Endothelial cell of umbilical vein (primary cell): ENCODE measurements at regions not wholly inside any gene's neighbourhood (a gene's known extent, or its start where the extent isn't known, plus 50 kb on each side); places are given as distances from the start of the nearest gene placed in this dataset.

Experiments
- BruUV-seq: library from RNA; stranded (reverse); fragments of 400-500 nt; replicated peaks from 2 replicates; lab custom pipeline; 2021; lab: Mats Ljungman, UMichigan
- CTCF ChIA-PET: fragments of 300-600, 350-600 bp; sonication (Branson Sonifier 250); formaldehyde crosslinking; loops from one replicate; lab custom pipeline; 2021; ENCODE audit warnings: antibody characterized with exemption, inconsistent platforms; lab: Charles Lee
- POLR2A ChIA-PET: fragments of 300-600, 350-600 bp; sonication (Branson Sonifier 250); formaldehyde crosslinking; loops from one replicate; lab custom pipeline; 2021; ENCODE audit warnings: antibody characterized with exemption, inconsistent platforms; lab: Charles Lee
- DNase-seq: peaks from one replicate; pipeline ENCODE4 v3.0.0-alpha.2; 2011; ENCODE audit warnings: low read depth, low spot score
- FAIRE-seq: peaks from 2 replicates; lab custom pipeline; 2011; peaks lifted over from hg19 to GRCh38; lab: Jason Lieb, UNC
- H2AFZ ChIP-seq: 2 replicates; pipeline ENCODE4 v1.6.0; 2012; ENCODE audit warnings: low read depth, low read length, control low read depth, inconsistent platforms
- H3K27ac ChIP-seq: 2 replicates; pipeline ENCODE4 v1.5.1; 2011; ENCODE audit warnings: low read depth, mild to moderate bottlenecking, control low read depth, low read length, moderate library complexity; ENCODE audit not compliant: insufficient read depth
- H3K27me3 ChIP-seq, 2 experiments: 2 replicates each; pipeline versions ENCODE4 v1.6.0 to v1.6.1; 2011; ENCODE audit warnings: low read length in 2 of 2, mixed read lengths in 1 of 2; ENCODE audit not compliant: control insufficient read depth in 2 of 2, insufficient read depth in 2 of 2
- H3K36me3 ChIP-seq, 2 experiments: 2 replicates in 1 of 2; 3 replicates in 1 of 2; pipeline ENCODE4 v1.5.1; 2011; ENCODE audit warnings: low read length in 2 of 2, mild to moderate bottlenecking in 1 of 2, moderate library complexity in 1 of 2; ENCODE audit not compliant: control insufficient read depth in 2 of 2, insufficient read depth in 2 of 2; ENCODE audit errors: extremely low read depth in 1 of 2
- H3K4me1 ChIP-seq: 3 replicates; pipeline ENCODE4 v1.5.1; 2011; ENCODE audit warnings: mild to moderate bottlenecking, low read length; ENCODE audit not compliant: control insufficient read depth, insufficient read depth; ENCODE audit errors: extremely low read depth
- H3K4me2 ChIP-seq: 2 replicates; pipeline ENCODE4 v1.6.1; 2011; ENCODE audit warnings: low read length, control low read depth, mixed read lengths; ENCODE audit not compliant: insufficient read depth
- H3K4me3 ChIP-seq, 3 experiments: fragments of 200-600 bp in 1 of 3; sonication (generic), shearing (Covaris generic) in 1 of 3; replicated peaks in 1 of 3; 2 replicates each; pipeline ENCODE4 v1.5.1; 2011 to 2016; ENCODE audit warnings: control low read depth in 3 of 3, low read length in 3 of 3, mild to moderate bottlenecking in 2 of 3, inconsistent platforms in 1 of 3, low read depth in 1 of 3, moderate library complexity in 1 of 3; ENCODE audit not compliant: insufficient read depth in 1 of 3
- H3K79me2 ChIP-seq: 2 replicates; pipeline ENCODE4 v1.6.0; 2012; ENCODE audit warnings: low read length, inconsistent platforms; ENCODE audit not compliant: control insufficient read depth, insufficient read depth
- H3K9ac ChIP-seq: replicated peaks from 2 replicates; pipeline ENCODE3; 2011; ENCODE audit warnings: low read length, control low read depth; ENCODE audit not compliant: insufficient read depth; ENCODE audit errors: extremely low read depth
- H3K9me1 ChIP-seq: replicated peaks from 3 replicates; pipeline ENCODE4 v1.6.0; 2011; ENCODE audit warnings: mild to moderate bottlenecking, low read length; ENCODE audit not compliant: control insufficient read depth, insufficient read depth; ENCODE audit errors: extremely low read depth
- H3K9me3 ChIP-seq: replicated peaks from 2 replicates; pipeline ENCODE4 v1.5.1; 2012; ENCODE audit warnings: low read length, inconsistent platforms; ENCODE audit not compliant: control insufficient read depth, insufficient read depth
- H4K20me1 ChIP-seq: replicated peaks from 2 replicates; pipeline ENCODE3; 2011; ENCODE audit warnings: mild to moderate bottlenecking, low read length; ENCODE audit not compliant: control insufficient read depth, insufficient read depth; ENCODE audit errors: extremely low read depth
- EZH2 ChIP-seq: IDR thresholded peaks from 2 replicates; pipeline ENCODE4 v1.6.1; 2012; ENCODE audit warnings: borderline replicate concordance, low read depth, mild to moderate bottlenecking, moderate library complexity, low read length, inconsistent platforms; ENCODE audit not compliant: severe bottlenecking
- FOS ChIP-seq: IDR thresholded peaks from 2 replicates; pipeline ENCODE4 v1.6.1; 2011; ENCODE audit warnings: mild to moderate bottlenecking, low read length, moderate library complexity, borderline replicate concordance; ENCODE audit not compliant: insufficient read depth
- GATA2 ChIP-seq: IDR thresholded peaks from 2 replicates; pipeline ENCODE4 v1.7.0; 2011; ENCODE audit warnings: low read depth, mild to moderate bottlenecking, moderate library complexity, mixed read lengths, low read length; ENCODE audit not compliant: insufficient read length, insufficient read depth
- JUN ChIP-seq: IDR thresholded peaks from 2 replicates; pipeline ENCODE4 v1.6.1; 2011; ENCODE audit warnings: borderline replicate concordance, low read depth; ENCODE audit not compliant: insufficient read length, insufficient read depth
- MYC ChIP-seq: IDR thresholded peaks from one replicate; pipeline ENCODE4 v1.6.1; 2011; ENCODE audit warnings: mild to moderate bottlenecking, low read depth, low read length
- POLR2A ChIP-seq: IDR thresholded peaks from 2 replicates; pipeline ENCODE4 v1.6.1; 2012; ENCODE audit warnings: low read depth, mild to moderate bottlenecking, control low read depth, low read length
- POLR2AphosphoS5 ChIP-seq: IDR thresholded peaks from 2 replicates; pipeline ENCODE4 v1.6.1; 2012; ENCODE audit warnings: low read depth, mild to moderate bottlenecking, control low read depth, low read length, moderate library complexity; ENCODE audit not compliant: insufficient read depth
- dilution Hi-C: fragments of 300-500 bp; cut with MboI; formaldehyde crosslinking; loops from one replicate; pipeline ENCODE4 v1.15.0; 2019; ENCODE audit warnings: low sequenced_read_pairs; ENCODE audit not compliant: extremely low pct_ligation_motif_present
- intact Hi-C: fragments of 100-400 bp; cut with micrococcal nuclease; formaldehyde crosslinking; loops from one replicate; pipeline ENCODE4 v1.10.0; 2022
- TF ChIP-seq, protein P1 (sequence below), 2 donors: IDR thresholded peaks; 1 replicate in 1 of 2; 2 replicates in 1 of 2; pipeline ENCODE4 v1.5.1; 2011; ENCODE audit warnings: low read length in 2 of 2, mild to moderate bottlenecking in 2 of 2, moderate library complexity in 2 of 2, control low read depth in 1 of 2, inconsistent platforms in 1 of 2, low read depth in 1 of 2; ENCODE audit not compliant: insufficient read depth in 1 of 2; ENCODE audit errors: extremely low read depth in 1 of 2
- TF ChIP-seq, protein P2 (sequence below): IDR thresholded peaks from 2 replicates; pipeline ENCODE4 v1.6.1; 2011; ENCODE audit not compliant: insufficient read depth, insufficient read length

DNA sequence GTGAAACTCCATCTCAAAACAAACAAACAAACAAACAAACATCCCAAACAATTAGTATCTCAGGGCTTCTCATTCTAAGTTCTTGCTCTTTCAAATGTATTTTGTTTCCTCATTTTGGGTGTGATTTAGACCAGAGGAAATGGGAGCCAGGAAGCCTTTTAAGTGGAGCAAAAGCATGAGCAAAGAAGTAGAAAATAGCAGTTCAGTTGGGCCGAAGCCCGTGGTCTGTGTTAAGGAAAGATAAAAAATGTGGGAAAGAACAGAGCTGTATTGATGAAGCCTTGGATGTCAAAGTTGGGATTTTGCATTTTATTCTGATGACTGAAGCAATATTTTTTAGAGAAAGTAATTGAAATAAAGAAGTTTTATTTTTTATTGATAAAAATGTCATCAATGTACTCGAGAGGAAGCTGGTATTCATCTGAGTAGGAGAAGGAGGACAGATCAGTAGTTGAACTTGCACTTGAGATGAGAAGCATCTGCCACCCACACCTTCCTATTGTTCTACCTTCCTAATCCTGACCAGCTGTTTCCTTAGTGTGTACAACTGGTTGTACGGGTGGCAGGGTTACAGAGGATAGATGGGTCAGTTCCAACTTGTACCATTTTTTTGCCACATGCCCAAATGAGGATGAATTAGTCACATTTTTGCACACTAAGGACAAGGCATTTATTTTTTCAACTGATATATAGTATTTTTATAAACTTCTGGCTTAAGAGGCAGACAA, 56.1 kb downstream of the KIAA0408 start:
- ChIA-PET CTCF (no interaction called here), POLR2A (no interaction called here)
- TF ChIP-seq, protein P1, sequence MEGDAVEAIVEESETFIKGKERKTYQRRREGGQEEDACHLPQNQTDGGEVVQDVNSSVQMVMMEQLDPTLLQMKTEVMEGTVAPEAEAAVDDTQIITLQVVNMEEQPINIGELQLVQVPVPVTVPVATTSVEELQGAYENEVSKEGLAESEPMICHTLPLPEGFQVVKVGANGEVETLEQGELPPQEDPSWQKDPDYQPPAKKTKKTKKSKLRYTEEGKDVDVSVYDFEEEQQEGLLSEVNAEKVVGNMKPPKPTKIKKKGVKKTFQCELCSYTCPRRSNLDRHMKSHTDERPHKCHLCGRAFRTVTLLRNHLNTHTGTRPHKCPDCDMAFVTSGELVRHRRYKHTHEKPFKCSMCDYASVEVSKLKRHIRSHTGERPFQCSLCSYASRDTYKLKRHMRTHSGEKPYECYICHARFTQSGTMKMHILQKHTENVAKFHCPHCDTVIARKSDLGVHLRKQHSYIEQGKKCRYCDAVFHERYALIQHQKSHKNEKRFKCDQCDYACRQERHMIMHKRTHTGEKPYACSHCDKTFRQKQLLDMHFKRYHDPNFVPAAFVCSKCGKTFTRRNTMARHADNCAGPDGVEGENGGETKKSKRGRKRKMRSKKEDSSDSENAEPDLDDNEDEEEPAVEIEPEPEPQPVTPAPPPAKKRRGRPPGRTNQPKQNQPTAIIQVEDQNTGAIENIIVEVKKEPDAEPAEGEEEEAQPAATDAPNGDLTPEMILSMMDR (IDR thresholded peaks at IDR 0.05; ENCODE audit: extremely low read depth in 1 of 2, insufficient read depth in 1 of 2, low read depth in 1 of 2, low read length in 2 of 2): no peak
- no peak for TF ChIP-seq JUN
- TF ChIP-seq GATA2: no peak
- TF ChIP-seq EZH2: no peak
- TF ChIP-seq FOS: no peak
- TF ChIP-seq POLR2AphosphoS5: no peak
- TF ChIP-seq MYC: no peak
- TF ChIP-seq, protein P2, sequence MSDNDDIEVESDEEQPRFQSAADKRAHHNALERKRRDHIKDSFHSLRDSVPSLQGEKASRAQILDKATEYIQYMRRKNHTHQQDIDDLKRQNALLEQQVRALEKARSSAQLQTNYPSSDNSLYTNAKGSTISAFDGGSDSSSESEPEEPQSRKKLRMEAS: no peak
- no peak for TF ChIP-seq POLR2A
- Histone ChIP-seq H3K4me2 (no peak overlapping the region), H3K4me1 (no peaks in the 10 kb centered on the region), H4K20me1 (no peaks in the 10 kb centered on the region), H3K36me3 (no peaks in the 10 kb centered on the region), H2AFZ (no peak overlapping the region), H3K4me3 (no peak overlapping the region), H3K9me3 (no peaks in the 10 kb centered on the region), H3K27ac (no peak overlapping the region), H3K9me1 (no peaks in the 10 kb centered on the region), H3K9ac (no peak overlapping the region), H3K79me2 (no peaks in the 10 kb centered on the region), H3K27me3 (no peaks in the 10 kb centered on the region)
- no peak for DNase-seq
- BruUV-seq: no TSS peak
- no peak for FAIRE-seq
- dilution Hi-C loops (no loop called here), intact Hi-C loops (no loop called here)
